Neural crest cell (in vitro differentiated cells): ENCODE measurements at regions not wholly inside any gene's neighbourhood (a gene's known extent, or its start where the extent isn't known, plus 50 kb on each side); places are given as distances from the start of the nearest gene placed in this dataset.

Experiments
- DNase-seq: peaks from one replicate; pipeline ENCODE4 v3.0.0; 2021; ENCODE audit warnings: low read depth, mixed read lengths, low spot score
- H3K27ac Mint-ChIP-seq: one replicate; pipeline ENCODE4 v1.8.0; 2021; ENCODE audit warnings: mild to moderate bottlenecking, mixed read lengths; ENCODE audit not compliant: unreplicated experiment
- H3K27me3 Mint-ChIP-seq: 2 replicates; pipeline ENCODE4 v1.8.0; 2021; ENCODE audit warnings: low read depth, mild to moderate bottlenecking, mixed read lengths
- H3K36me3 Mint-ChIP-seq: 2 replicates; pipeline ENCODE4 v1.8.0; 2021; ENCODE audit warnings: low read depth, mild to moderate bottlenecking, mixed read lengths
- H3K4me1 Mint-ChIP-seq: 2 replicates; pipeline ENCODE4 v1.8.0; 2021; ENCODE audit warnings: mixed read lengths
- H3K4me3 Mint-ChIP-seq: one replicate; pipeline ENCODE4 v1.8.0; 2021; ENCODE audit warnings: mild to moderate bottlenecking, mixed read lengths
- H3K9me3 Mint-ChIP-seq: 2 replicates; pipeline ENCODE4 v1.8.0; 2021; ENCODE audit warnings: mixed read lengths
- TF ChIP-seq, protein P1 (sequence below): fragments of 200-600 bp; sonication (generic); conservative IDR thresholded peaks from 2 replicates; pipeline ENCODE4 v1.5.0; 2021; ENCODE audit warnings: antibody characterized with exemption, mild to moderate bottlenecking

DNA sequence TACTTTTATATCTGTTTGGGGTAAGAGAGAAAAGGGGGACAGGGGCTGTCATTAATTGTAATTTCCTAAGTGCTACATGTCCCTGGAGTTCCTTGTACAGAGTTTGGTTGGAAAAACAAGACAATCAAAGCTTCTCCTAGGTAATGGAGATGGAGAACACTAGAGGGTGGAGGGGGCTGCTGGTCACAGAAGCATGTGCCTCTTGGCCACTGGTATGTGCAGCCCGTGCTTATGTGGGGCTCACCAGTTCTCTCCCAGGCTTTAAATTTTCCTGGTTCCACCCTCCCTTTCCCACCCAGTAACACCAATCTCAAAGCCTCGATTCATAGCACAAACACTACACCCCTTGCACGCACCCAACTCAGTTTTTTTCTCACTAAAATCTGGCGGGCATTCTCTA, 165.6 kb downstream of the SAMD5 start:
- Mint-ChIP-seq H3K4me1 (peaks cover 6% of the 10 kb centered on the region), H3K36me3 (peaks cover 3% of the 10 kb centered on the region), H3K4me3 (no peak overlapping the region), H3K27me3 (no peaks in the 10 kb centered on the region), H3K27ac (no peak overlapping the region), H3K9me3 (peaks cover 11% of the 10 kb centered on the region)
- TF ChIP-seq, protein P1, sequence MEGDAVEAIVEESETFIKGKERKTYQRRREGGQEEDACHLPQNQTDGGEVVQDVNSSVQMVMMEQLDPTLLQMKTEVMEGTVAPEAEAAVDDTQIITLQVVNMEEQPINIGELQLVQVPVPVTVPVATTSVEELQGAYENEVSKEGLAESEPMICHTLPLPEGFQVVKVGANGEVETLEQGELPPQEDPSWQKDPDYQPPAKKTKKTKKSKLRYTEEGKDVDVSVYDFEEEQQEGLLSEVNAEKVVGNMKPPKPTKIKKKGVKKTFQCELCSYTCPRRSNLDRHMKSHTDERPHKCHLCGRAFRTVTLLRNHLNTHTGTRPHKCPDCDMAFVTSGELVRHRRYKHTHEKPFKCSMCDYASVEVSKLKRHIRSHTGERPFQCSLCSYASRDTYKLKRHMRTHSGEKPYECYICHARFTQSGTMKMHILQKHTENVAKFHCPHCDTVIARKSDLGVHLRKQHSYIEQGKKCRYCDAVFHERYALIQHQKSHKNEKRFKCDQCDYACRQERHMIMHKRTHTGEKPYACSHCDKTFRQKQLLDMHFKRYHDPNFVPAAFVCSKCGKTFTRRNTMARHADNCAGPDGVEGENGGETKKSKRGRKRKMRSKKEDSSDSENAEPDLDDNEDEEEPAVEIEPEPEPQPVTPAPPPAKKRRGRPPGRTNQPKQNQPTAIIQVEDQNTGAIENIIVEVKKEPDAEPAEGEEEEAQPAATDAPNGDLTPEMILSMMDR: no peak
- DNase-seq: no peak

DNA sequence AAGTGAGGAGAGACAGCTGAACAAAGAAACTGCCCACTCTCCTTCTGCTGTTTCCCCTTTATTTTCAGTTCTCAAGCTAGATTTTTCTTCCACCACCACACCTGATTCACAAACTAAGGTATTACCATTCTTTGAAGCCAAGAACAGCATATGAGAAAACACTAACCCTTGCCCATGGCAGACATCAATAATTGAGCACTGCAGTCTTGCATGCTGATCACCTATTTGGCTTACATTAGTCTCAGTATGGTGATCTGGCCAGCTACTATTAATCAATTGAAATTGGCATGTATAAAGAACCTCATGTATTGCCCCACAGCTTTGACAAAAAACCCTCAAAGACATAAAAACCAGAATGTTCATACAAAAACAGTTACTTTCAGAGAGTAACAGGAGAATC, 166.3 kb downstream of the SAMD5 start:
- Mint-ChIP-seq H3K27ac (no peak overlapping the region), H3K27me3 (no peaks in the 10 kb centered on the region), H3K9me3 (peaks cover 8% of the 10 kb centered on the region), H3K4me3 (no peak overlapping the region), H3K4me1 (peaks cover 6% of the 10 kb centered on the region), H3K36me3 (peaks cover 3% of the 10 kb centered on the region)
- TF ChIP-seq, protein P1: no peak
- no peak for DNase-seq

DNA sequence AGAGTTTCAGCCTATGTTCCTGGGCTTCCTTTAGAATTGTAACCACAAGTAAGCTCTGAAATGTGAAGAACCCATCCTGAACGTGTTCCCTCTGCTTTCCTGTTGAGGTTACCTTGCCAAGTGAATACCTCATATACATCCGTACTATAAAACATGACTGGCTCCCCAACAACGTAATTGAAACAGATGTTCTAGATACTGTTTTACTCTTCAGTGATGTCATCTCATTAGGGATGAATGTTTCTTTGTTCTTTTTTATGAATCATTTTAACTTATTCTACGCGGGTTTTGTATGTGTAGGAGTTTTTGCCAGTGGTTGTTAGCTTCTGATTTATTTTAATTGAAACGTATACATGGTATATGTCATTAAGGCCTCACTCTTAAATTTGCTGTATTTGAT, 166.8 kb downstream of the SAMD5 start:
- TF ChIP-seq, protein P1: no peak
- Mint-ChIP-seq H3K36me3 (peaks cover 3% of the 10 kb centered on the region), H3K27me3 (no peaks in the 10 kb centered on the region), H3K4me1 (peaks cover 6% of the 10 kb centered on the region), H3K4me3 (no peak overlapping the region), H3K27ac (no peak overlapping the region), H3K9me3 (peaks cover 5% of the 10 kb centered on the region)
- no peak for DNase-seq

DNA sequence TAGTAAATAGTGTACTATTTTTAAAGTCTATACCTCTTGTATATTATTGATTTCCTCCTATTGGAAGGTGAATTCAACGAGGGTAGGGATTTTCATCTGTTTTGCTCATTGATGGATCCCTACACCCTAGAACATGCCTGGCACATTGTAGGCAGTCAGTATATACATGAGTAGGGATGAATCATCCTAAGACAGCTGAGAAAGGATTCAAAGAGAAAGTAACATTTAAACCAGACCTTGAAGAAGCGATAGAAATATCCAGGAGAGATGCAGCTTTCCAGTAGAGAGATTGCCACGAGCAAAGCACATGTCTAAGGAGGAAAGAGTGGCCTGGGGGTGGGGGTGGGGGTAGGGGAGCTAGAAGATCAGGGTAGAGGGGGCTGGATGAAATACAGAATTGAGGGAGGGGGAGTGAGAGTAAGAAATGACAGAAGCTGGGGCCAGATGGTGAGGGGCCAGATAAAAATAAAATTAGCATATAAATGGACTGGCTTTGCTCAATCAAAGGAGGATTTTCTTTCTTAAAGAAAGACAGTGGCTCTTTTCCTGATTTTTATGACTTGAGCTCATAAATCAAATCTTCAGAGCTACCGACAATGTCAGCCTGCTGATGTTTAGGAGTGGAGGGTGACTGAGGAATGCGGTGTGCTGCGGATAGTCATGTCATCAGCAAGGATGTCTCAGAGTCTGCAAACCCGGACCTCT, 168.2 kb downstream of the SAMD5 start:
- no peak overlapping the region for H3K4me3 Mint-ChIP-seq
- TF ChIP-seq, protein P1: no peak
- H3K9me3 Mint-ChIP-seq: no peaks in the 10 kb centered on the region
- no peaks in the 10 kb centered on the region for H3K36me3 Mint-ChIP-seq
- H3K27ac Mint-ChIP-seq: no peak overlapping the region
- H3K27me3 Mint-ChIP-seq: no peaks in the 10 kb centered on the region
- no peak for DNase-seq
- peaks cover 6% of the 10 kb centered on the region for H3K4me1 Mint-ChIP-seq

DNA sequence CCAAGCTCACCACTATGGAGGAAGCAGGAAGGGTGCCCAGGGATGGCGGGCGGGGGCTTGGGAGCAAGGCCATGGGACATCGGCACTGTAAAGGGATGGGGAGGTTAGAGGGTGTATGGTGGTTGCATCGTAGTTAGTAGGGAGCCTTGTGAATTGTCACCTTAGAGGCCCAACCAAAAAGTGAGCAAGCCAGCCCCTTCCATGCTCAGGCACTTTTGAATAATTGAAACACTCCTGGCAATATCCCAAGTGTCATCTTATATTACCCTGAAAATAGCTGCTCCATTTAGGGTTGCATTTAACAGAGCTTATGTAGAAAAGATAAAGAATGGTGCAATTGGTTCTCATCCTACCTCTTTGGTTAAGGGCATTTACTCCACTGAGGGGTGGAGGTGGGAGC, 169.2 kb downstream of the SAMD5 start:
- Mint-ChIP-seq H3K27me3 (no peaks in the 10 kb centered on the region), H3K36me3 (no peaks in the 10 kb centered on the region), H3K9me3 (no peaks in the 10 kb centered on the region), H3K27ac (no peak overlapping the region), H3K4me3 (no peak overlapping the region), H3K4me1 (peaks cover 6% of the 10 kb centered on the region)
- TF ChIP-seq, protein P1: no peak
- no peak for DNase-seq
